ENCODE measurements at regions not wholly inside any gene's neighbourhood (a gene's known extent, or its start where the extent isn't known, plus 50 kb on each side); places are given as distances from the start of the nearest gene placed in this dataset.

GRCh38 chr13:46964789-46965527 lies 68.1 kb upstream of the HTR2A start:
- no peaks in the 10 kb centered on the region for H3K9me3 Mint-ChIP-seq
- H3K27ac Mint-ChIP-seq, result no peak overlapping the region
- no peak overlapping the region for H3K4me3 Mint-ChIP-seq
- intact Hi-C loops (cut with micrococcal nuclease), result no loop called here
- no peak for DNase-seq (ENCODE audit: low spot score)
- no peaks in the 10 kb centered on the region for H3K36me3 Mint-ChIP-seq (ENCODE audit: low read depth)
- no peaks in the 10 kb centered on the region for H3K27me3 Mint-ChIP-seq (ENCODE audit: insufficient read depth)
- peaks cover 6% of the 10 kb centered on the region for H3K4me1 Mint-ChIP-seq (ENCODE audit: low read depth)

DNA sequence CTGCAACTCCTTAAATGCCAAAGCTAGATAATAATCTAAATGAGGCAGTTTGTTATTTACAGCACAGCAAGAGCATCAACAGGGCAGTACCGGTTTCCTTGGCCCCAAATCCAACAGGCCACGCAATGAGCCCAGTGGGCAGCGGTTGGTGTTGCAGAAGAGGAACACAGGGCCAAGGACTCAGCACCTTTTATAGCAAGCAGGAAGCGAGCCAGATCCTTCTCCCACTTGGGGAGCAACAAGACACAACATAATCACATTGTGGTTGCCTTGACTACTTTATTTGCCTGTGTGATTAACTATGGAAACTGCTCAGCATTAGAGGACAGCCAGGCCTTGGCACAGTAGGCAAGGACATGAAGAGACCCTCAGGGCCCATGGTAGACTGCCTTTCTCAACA lies 67.1 kb upstream of the HTR2A start:
- intact Hi-C loops (cut with micrococcal nuclease), result no loop called here
- Mint-ChIP-seq H3K27ac (no peak overlapping the region), H3K9me3 (no peaks in the 10 kb centered on the region), H3K4me1 (ENCODE audit: low read depth) (peaks cover 6% of the 10 kb centered on the region), H3K36me3 (ENCODE audit: low read depth) (no peaks in the 10 kb centered on the region), H3K27me3 (ENCODE audit: insufficient read depth) (no peaks in the 10 kb centered on the region), H3K4me3 (no peak overlapping the region)
- DNase-seq (ENCODE audit: low spot score), result no peak

GRCh38 chr13:46962281-46962941 lies 65.6 kb upstream of the HTR2A start:
- peaks cover 6% of the 10 kb centered on the region for H3K4me1 Mint-ChIP-seq (ENCODE audit: low read depth)
- H3K4me3 Mint-ChIP-seq, result no peak overlapping the region
- H3K36me3 Mint-ChIP-seq (ENCODE audit: low read depth), result no peaks in the 10 kb centered on the region
- H3K9me3 Mint-ChIP-seq, result no peaks in the 10 kb centered on the region
- H3K27me3 Mint-ChIP-seq (ENCODE audit: insufficient read depth), result peaks cover 2% of the 10 kb centered on the region
- H3K27ac Mint-ChIP-seq, result no peak overlapping the region
- DNase-seq (ENCODE audit: low spot score), result no peak
- intact Hi-C loops (cut with micrococcal nuclease), result no loop called here

GRCh38 chr13:46961719-46962118 lies 64.9 kb upstream of the HTR2A start:
- intact Hi-C loops (cut with micrococcal nuclease), result no loop called here
- Mint-ChIP-seq H3K27ac (no peak overlapping the region), H3K4me1 (ENCODE audit: low read depth) (peaks cover 6% of the 10 kb centered on the region), H3K4me3 (no peak overlapping the region), H3K27me3 (ENCODE audit: insufficient read depth) (peaks cover 2% of the 10 kb centered on the region), H3K36me3 (ENCODE audit: low read depth) (no peaks in the 10 kb centered on the region), H3K9me3 (no peaks in the 10 kb centered on the region)
- no peak for DNase-seq (ENCODE audit: low spot score)

DNA sequence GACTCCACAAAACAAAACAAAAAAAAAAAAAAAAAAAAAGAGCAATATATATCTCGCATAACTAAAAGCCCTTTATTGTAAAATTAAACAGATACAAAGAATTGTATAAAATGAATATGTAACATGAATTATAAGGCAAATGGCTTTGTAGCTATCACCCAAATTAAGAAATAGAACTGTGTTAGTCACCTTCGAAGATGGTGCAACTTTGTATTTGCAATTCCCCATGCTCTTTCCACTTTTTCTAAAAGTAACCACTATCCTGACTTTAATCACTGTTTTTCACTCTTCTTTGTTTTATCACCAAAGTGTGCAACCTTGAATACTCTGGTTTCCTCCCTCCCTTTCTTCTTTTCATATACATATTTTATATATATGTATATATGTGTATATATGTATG lies 57.1 kb upstream of the HTR2A start:
- no peaks in the 10 kb centered on the region for H3K9me3 Mint-ChIP-seq
- intact Hi-C loops (cut with micrococcal nuclease), result no loop called here
- H3K36me3 Mint-ChIP-seq (ENCODE audit: low read depth), result no peaks in the 10 kb centered on the region
- no peak overlapping the region for H3K4me3 Mint-ChIP-seq
- H3K27ac Mint-ChIP-seq, result no peak overlapping the region
- no peaks in the 10 kb centered on the region for H3K4me1 Mint-ChIP-seq (ENCODE audit: low read depth)
- no peak for DNase-seq (ENCODE audit: low spot score)
- H3K27me3 Mint-ChIP-seq (ENCODE audit: insufficient read depth), result peaks cover 17% of the 10 kb centered on the region

DNA sequence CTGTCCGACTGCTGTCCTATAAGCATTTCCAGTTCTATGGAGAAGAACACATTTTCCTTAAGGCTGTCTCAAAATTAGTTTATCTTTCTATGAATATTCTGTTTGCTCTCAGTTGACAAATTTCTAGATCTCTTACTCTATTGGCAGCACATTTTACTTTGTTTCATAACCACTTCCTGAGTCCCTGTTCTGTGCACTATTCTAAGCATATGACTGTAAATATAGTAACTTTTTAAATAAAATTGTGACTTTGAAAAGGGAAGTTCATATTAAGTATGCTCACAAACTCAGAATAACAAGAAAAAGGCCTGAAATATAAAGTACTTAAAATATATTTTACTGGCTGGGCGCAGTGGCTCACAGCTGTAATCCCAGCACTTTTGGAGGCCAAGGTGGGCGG lies 56.5 kb upstream of the HTR2A start:
- DNase-seq (ENCODE audit: low spot score), result no peak
- intact Hi-C loops (cut with micrococcal nuclease), result no loop called here
- Mint-ChIP-seq H3K36me3 (ENCODE audit: low read depth) (no peaks in the 10 kb centered on the region), H3K9me3 (no peaks in the 10 kb centered on the region), H3K4me3 (no peak overlapping the region), H3K27me3 (ENCODE audit: insufficient read depth) (peaks cover 17% of the 10 kb centered on the region), H3K27ac (no peak overlapping the region), H3K4me1 (ENCODE audit: low read depth) (no peaks in the 10 kb centered on the region)

DNA sequence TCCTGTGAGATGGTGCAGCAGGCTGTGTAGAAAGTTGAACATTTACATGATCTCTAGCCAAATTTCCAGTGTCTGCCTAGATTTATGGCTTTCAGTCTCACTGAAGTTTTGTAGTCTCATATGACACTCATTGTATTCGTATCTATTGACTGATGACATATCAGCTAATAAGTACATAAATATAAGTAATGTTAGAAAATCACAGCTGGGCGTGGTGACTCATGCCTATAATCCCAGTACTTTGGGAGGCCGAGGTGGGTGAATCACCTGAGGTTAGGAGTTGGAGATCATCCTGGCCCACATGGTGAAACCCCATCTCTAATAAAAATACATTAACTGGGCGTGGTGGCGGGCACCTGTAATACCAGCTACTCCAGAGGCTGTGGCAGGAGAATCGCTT lies 54.7 kb upstream of the HTR2A start:
- Mint-ChIP-seq H3K4me1 (ENCODE audit: low read depth) (no peaks in the 10 kb centered on the region), H3K36me3 (ENCODE audit: low read depth) (no peaks in the 10 kb centered on the region), H3K27ac (no peak overlapping the region), H3K4me3 (no peak overlapping the region), H3K27me3 (ENCODE audit: insufficient read depth) (peaks cover 13% of the 10 kb centered on the region), H3K9me3 (no peaks in the 10 kb centered on the region)
- no peak for DNase-seq (ENCODE audit: low spot score)
- intact Hi-C loops (cut with micrococcal nuclease), result no loop called here

- no peaks in the 10 kb centered on the region for H3K4me1 Mint-ChIP-seq (ENCODE audit: low read depth)
- H3K27ac Mint-ChIP-seq, result no peak overlapping the region
- no peak overlapping the region for H3K4me3 Mint-ChIP-seq
- H3K9me3 Mint-ChIP-seq, result peaks cover 1% of the 10 kb centered on the region
- H3K27me3 Mint-ChIP-seq (ENCODE audit: insufficient read depth), result peaks cover 6% of the 10 kb centered on the region
- intact Hi-C loops (cut with micrococcal nuclease), result no loop called here
- no peaks in the 10 kb centered on the region for H3K36me3 Mint-ChIP-seq (ENCODE audit: low read depth)
- no peak for DNase-seq (ENCODE audit: low spot score)
Observed at GRCh38 chr13:46949211-46949610, 52.4 kb upstream of the HTR2A start.

DNA sequence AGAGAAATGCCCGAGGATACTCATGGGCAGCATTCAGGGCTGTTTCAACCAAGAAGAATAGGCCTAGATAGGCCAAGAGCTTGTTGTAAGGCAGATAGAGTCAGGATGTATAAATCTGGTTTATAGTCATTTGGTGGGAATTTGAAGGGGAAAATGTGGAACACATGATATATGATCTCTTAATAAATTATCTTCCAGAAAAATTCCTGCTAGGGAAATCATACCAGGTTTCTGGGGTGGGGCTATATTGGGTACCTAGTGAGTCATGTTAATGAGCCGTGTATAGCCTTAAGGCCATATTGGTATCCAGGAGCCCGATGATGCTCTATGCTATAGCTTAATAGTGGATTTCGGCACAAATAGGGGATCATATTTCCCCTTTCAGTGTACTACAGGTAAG lies 51.5 kb upstream of the HTR2A start:
- Mint-ChIP-seq H3K4me3 (no peak overlapping the region), H3K27me3 (ENCODE audit: insufficient read depth) (peaks cover 6% of the 10 kb centered on the region), H3K4me1 (ENCODE audit: low read depth) (no peaks in the 10 kb centered on the region), H3K36me3 (ENCODE audit: low read depth) (no peaks in the 10 kb centered on the region), H3K9me3 (peaks cover 6% of the 10 kb centered on the region), H3K27ac (no peak overlapping the region)
- intact Hi-C loops (cut with micrococcal nuclease), result no loop called here
- DNase-seq (ENCODE audit: low spot score), result no peak

DNA sequence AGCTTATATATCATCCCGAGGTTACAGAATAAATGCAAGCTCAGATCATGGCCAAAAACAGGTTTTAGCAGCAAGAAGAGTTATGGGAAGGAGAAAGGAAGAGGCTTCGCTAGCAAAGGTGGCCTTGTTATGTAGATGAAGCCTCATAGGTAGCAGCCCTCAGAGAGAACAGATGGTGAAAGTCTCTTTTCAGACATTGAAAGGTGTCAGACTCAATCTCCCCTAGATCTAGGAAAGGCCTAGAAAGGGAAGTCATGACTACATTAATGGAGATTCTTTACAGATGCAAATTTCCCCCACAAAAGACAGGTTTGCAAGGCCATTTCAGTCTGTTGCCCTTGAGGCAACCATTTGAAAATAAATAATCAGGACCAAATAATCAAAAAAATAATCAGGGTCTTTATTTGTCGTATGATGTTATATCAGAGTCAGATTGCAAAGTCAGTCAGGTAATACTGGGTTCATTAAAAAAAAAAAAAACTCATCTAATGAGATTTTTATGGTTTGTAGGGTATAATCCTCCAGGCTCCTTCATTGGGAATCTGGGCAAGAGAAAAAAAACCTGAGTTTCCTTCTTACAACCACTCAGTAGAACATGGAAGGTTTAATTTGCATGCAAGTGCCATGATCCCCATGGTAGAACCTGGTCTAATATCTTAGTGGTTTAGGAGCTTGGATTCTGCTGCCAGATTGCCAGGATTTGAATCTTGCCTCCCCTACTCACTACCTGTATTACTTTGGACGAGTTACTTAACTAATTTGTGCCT lies 50.8 kb upstream of the HTR2A start:
- no peak overlapping the region for H3K27ac Mint-ChIP-seq
- no peak for DNase-seq (ENCODE audit: low spot score)
- H3K27me3 Mint-ChIP-seq (ENCODE audit: insufficient read depth), result no peaks in the 10 kb centered on the region
- H3K9me3 Mint-ChIP-seq, result peaks cover 6% of the 10 kb centered on the region
- no peak overlapping the region for H3K4me3 Mint-ChIP-seq
- H3K4me1 Mint-ChIP-seq (ENCODE audit: low read depth), result no peaks in the 10 kb centered on the region
- H3K36me3 Mint-ChIP-seq (ENCODE audit: low read depth), result no peaks in the 10 kb centered on the region
- intact Hi-C loops (cut with micrococcal nuclease), result no loop called here

Data from activated T-helper 1 cell treated with anti-CD3 and anti-CD28 coated beads, Interleukin-12 subunit alpha, Interleukin-12 subunit beta, Interleukin-2, Interleukin-4 antibody, amounts not matched to agents 30 ng/mL and 10 ng/mL and 1 ng/mL, durations not matched to agents 14 hours and 24 hours and 36 hours (primary cell).